ENCODE measurements at regions not wholly inside any gene's neighbourhood (a gene's known extent, or its start where the extent isn't known, plus 50 kb on each side); places are given as distances from the start of the nearest gene placed in this dataset.
"Not testable (repeated sequence)": the region's sequence is repeated elsewhere in the genome, so short reads cannot be mapped to it uniquely, and the experiment has no call there.

DNA sequence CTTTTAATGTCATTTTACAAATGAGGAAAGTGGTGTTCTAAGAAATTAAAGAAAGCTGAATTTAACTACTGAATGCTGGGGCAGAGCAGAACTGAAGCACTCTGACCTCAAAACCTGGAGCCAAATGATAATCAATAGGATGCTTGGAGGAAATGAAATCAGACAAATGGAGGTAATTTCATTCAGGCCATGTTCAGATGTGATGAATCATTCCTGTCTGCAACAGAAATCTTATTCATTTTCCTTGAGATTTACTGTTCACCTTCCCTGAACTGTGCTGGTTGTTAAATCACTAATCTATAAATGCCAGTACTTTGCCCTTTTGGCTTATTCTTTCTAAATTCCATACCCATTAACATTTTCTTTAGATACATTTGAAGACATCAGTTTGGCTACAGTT is 85.6 kb upstream of the SNX7 start:
- DNase-seq (ENCODE audit: extremely low read depth in 1 of 11, low read depth in 9 of 11, low spot score in 4 of 11) = no peak

DNA sequence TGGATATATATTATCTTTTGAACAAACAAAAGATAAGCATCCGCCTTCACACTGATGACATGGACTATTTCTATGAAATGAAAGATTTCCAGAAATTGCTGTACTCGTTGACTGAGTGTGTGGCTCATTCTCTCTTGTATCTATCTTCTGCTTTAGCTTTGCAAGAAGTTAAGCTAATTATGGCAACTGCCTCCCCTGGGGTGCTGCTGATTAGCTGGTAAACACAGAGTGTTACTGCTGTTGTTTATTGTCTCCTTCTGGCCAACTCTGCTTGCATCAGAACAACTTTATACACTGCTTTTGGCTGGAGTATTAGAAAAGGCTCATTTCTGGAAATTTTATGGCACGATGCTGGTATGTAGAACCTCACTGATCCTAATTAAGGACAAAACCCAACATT is 95.6 kb upstream of the SNX7 start:
- no peak for DNase-seq (ENCODE audit: extremely low read depth in 1 of 11, low read depth in 9 of 11, low spot score in 4 of 11)

DNA sequence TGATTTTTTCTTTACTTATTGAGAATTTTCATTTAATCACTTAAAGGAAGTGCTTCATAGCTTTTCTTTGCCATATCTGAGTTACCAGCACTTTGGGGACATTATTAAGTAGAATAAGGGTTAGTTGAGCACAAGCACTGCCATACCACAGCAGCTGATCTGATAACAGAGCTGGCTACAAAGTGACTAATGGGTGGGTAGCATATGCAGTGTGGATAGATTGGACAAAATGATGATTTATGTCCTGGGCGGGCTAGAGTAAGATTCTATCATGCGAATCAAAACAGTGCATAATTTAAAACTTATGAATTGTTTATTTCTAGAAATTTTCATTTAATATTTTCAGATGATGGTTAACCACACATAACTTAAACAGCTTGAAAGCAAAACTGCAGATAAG is 102.2 kb upstream of the SNX7 start:
- DNase-seq (ENCODE audit: extremely low read depth in 1 of 11, low read depth in 9 of 11, low spot score in 4 of 11) = no peak

DNA sequence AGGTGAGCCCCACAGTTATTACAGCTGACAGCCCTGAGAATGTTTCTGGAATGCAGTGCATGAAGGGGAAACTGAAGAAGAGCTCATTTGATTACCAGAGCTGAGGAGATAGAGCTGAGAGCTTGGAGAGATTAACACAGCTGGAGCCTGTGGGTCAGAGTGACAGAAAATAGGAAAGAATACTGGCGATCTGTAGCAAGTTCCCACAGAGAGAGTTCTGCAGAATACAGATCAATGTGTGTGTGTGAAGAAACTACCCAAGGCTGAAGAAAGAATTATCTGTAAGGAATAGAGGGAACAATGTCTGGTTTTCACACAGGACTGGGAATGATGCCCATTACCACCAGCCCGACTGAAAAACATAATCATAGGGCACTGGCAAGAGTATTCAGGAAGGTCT is 103.6 kb upstream of the SNX7 start:
- no peak for DNase-seq (ENCODE audit: extremely low read depth in 1 of 11, low read depth in 9 of 11, low spot score in 4 of 11)

DNA sequence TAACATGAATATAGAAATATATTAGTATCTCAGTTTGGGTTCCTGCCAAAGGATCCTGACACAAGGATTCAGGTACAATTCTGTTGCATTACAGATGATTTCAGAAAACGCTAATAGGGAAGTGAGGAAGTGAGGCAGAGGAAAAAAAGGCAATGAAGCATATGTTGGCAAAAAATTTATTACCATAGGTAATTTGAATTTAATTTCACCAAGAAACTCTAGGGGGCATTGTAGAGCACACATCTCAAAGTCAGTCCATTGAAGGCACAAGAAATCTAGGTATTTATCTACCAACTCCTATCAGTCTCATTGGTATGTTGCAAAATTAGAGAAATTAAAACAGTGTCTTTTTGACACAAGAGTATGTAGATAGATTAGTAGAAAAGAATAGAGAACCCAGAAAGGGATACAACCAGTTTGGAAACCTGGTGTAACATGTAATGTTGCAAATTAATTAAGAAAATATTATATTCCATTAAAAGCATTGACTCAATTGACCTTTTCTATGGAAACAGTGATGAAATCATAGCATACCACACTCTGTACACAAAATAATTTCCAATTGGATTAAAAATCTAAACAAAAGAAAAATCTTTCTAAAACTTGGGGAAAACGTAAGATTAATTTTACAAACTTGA is 104.9 kb upstream of the SNX7 start:
- DNase-seq (ENCODE audit: extremely low read depth in 1 of 11, low read depth in 9 of 11, low spot score in 4 of 11) = no peak

DNA sequence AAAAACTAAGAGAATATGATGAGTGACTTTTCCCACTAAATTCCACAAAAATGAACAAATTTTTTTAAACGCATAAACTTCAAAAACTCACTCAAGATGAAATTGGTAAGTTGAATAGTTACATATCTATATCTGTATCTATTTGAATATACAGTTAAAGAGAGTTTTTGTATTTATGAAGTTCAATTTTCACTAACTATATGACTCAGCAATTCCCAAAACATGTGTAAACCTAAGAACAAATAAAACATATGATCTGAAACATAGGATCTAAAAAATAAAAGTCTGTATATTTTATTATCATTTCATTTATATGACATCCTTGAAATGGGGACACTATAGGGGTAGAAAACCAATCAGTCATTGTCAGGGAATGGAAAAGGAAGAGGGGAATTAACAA is 105.7 kb upstream of the SNX7 start:
- no peak for DNase-seq (ENCODE audit: extremely low read depth in 1 of 11, low read depth in 9 of 11, low spot score in 4 of 11)

DNA sequence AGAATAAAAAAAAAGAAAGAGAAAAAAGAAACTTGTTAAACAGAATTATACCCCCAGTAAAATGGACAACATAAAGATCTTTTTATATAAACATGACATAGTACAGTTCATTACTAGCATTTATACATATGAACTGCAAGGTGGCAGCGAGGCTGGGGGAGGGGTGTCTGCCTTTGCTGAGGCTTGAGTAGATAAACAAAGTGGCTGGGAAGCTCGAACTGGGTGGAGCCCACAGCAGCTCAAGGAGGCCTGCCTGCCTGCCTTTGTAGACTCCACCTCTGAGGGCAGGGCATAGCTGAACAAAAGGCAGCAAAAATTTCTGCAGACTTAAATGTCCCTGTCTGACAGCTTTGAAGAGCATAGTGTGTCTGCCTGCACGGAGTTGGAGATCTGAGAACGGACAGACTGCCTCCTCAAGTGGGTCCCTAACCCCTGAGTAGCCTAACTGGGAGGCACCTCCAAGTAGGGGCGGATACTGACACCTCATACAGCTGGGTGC is 108.9 kb upstream of the SNX7 start:
- not testable (repeated sequence) for DNase-seq (ENCODE audit: extremely low read depth in 1 of 11, low read depth in 9 of 11, low spot score in 4 of 11)

DNA sequence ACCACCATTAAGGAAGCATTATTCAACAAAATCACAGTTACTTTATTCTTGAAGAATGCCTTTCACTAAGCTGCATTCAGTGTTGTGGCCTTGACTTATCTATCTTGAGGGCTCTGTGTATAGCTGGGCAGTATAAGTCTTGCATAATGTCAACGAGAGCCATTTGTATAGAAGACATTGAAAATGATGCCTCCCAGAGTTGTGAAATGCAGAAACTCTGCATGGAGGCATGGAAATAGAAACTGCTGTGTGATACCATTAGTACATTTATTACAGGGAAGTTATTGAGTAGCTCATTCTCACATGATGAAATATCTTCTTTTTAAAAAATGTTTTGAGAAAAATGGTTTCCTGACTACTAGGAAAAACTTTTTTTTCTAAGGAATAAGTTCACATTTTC is 111.4 kb upstream of the SNX7 start:
- no peak for DNase-seq (ENCODE audit: extremely low read depth in 1 of 11, low read depth in 9 of 11, low spot score in 4 of 11)

DNA sequence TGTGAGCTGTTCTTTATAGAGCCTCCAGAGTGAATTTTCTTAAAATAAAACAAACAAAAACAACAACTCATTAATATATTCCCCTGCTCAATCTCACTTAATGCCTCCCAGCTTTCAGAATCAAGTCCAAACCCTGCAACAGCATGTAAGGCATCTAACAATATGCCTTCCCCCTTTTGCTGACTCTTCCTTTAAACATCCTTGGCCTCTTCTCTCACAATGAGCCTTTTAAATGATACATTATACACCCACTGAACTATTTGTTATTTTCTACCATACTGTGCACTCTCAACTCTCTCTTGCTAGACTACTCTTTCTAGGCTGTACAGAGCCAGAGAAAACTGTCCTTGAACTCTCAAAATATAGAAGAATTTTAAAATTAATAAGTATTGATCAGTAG is 115.2 kb upstream of the SNX7 start:
- DNase-seq (ENCODE audit: extremely low read depth in 1 of 11, low read depth in 9 of 11, low spot score in 4 of 11) = no peak

DNA sequence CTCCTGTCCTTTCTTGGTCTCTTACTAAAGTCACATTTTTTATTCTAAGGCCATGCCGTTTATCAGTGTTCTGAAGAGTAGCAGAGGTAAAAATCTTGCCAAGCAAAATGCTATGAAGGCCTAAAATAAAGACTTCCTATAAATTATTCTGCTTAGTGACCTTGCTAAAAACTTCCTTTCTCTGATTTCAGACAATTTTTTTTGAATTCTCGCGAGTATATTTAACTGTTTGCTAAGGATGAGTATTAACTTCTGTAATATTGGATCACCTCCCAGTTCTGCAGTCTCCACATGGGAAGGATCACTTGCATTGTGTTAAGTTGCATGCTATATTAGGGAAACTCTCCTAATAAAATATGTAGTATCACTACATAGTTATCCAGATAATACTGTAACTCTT is 123.4 kb upstream of the SNX7 start:
- no peak for DNase-seq (ENCODE audit: extremely low read depth in 1 of 11, low read depth in 9 of 11, low spot score in 4 of 11)

DNA sequence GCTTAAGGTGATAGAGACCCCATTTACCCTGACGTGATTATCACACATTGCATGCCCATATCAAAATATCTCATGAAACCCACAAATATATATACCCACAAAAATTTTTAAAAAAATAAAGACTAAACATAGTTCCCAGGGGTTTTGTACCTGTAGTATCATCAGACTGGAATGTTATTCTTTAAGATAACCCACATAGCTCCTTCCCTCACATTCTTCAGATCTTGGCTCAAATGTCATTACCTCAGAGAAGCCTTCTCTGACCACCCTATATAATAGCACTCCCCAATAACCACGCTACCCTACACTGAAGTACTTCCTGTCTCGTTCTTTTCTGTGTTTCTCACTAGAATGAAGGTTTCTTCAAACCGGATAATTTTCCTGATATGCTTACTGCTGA is 138.3 kb upstream of the SNX7 start:
- DNase-seq (ENCODE audit: extremely low read depth in 1 of 11, low read depth in 9 of 11, low spot score in 4 of 11) = no peak

DNA sequence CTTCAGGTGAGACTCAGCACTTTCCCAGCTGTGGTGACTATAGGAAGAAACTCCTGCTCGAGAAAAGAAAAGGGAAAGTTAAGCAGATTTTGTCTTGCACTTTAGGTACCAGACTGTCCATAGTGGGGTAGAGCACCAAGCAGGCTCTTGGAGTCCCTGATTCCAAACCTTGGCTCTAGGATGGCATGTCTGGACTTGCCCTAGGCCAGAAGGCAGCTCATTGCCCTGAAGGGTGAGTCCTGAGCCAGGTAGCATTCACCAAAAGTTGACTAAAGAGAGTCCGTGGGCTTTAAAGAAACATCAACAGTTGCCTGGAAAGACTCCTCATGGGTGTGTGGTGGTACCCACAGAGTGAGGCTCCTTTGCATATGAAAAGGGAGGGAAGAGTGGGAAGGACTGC is 145.2 kb upstream of the SNX7 start:
- DNase-seq (ENCODE audit: extremely low read depth in 1 of 11, low read depth in 9 of 11, low spot score in 4 of 11) = no peak

DNA sequence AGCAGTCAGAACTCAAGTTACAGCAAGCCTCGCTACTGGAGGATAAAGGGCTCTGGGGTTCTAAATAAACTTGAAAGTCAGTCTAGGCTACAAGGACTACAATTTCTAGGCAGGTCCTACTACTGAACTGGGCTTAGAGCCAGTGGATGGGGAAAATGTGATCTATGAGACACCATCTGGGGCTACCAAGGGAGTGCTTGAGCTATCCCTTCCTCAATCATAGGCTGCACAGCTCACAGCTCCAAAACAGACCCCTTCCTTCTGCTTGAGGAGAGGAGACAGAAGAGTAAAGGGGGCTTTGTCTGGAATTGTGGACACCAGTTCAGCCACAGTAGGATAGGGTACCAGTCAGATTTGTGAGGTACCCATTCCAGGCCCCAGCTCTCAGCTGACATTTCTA is 145.8 kb upstream of the SNX7 start:
- no peak for DNase-seq (ENCODE audit: extremely low read depth in 1 of 11, low read depth in 9 of 11, low spot score in 4 of 11)

DNA sequence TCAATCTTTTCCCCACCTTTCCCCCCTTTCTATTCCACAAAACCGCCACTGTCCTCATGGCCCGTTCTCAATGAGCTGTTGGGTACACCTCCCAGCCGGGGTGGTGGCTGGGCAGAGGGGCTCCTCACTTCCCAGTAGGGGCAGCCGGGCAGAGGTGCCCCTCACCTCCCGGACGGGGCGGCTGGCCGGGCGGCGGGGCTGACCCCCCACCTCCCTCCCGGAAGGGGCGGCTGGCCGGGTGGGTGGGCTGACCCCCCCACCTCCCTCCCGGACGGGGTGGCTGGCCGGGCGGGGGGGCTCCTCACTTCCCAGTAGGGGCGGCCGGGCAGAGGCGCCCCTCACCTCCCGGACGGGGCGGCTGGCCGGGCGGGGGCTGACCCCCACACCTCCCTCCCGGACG is 149.3 kb upstream of the SNX7 start:
- not testable (repeated sequence) for DNase-seq (ENCODE audit: extremely low read depth in 1 of 11, low read depth in 9 of 11, low spot score in 4 of 11)

DNA sequence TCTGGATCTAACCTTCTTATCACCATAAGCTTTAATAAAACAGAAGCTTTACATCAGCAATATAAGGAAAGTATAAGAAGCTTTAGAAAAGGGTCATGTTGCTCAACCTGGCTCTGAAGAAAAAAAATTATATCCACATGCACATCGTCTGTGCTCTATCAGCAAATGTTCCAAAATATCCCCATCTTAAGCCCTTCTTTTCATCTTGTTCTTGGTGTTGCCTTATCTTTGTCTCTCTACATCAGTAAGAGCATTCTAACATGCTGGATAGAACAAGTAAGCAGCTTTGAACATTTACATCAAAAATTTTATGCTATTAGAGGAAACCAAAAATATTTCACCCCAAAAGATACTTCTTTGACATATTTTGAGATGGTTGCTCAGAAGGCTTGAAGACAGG is 157.8 kb upstream of the SNX7 start:
- DNase-seq (ENCODE audit: extremely low read depth in 1 of 11, low read depth in 9 of 11, low spot score in 4 of 11) = no peak

DNA sequence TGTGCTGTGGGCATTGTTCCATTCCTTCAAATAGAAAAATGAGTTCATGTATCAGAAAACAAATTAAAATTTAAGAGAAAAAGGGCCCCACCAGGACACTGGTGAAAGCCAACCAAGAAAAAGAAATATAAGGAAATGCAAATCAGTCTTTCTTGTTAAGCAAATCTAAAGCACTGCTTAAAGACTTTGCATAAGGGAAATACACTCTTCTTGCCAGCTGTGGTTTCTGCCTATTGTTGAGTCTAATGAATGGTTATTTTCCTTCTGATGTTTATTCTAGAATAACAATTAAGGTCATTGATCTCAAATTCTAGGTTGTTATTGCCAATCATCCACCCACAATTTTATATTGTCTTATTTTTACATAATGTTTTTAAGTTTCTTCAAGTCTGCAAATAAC is 158.6 kb upstream of the SNX7 start:
- DNase-seq (ENCODE audit: extremely low read depth in 1 of 11, low read depth in 9 of 11, low spot score in 4 of 11) = no peak

DNA sequence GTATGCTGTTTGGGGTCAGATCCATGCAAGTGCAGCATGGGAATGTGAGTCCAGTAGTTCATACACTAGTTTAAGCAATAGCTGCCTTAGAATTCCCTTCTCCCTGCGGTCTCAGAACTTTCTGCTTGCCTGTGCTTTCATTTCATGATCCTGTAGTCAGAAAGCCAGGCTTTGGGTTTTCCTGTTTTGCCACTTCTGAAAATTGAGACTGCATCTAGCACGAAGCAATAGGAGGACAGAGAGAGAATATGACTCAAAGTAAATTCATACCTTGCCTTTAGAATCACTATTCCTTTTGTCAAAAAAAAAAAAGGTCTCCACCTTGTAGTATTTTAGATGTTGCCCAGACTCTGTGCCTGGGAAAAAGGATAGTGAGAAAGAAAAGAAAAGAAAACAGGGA is 161.2 kb upstream of the SNX7 start:
- DNase-seq (ENCODE audit: extremely low read depth in 1 of 11, low read depth in 9 of 11, low spot score in 4 of 11) = no peak

DNA sequence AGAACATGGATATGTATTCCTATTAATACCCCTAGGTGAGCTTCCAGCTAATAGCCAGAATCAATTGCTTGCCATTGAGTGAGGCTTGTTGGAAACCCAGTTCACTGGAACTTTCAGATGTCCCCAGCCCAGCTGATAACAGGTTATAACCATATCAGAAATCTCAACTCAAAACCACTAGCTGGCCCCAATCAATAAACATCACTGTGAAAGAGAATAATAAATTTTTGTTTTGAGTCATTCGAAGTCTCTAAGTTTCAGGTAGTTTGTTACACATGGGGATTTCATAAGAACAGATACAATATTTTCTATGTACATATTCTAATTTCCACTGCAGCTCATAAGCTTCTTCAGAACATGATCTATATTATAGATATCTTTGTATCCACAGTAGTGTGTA is 162.9 kb upstream of the SNX7 start:
- no peak for DNase-seq (ENCODE audit: extremely low read depth in 1 of 11, low read depth in 9 of 11, low spot score in 4 of 11)

DNA sequence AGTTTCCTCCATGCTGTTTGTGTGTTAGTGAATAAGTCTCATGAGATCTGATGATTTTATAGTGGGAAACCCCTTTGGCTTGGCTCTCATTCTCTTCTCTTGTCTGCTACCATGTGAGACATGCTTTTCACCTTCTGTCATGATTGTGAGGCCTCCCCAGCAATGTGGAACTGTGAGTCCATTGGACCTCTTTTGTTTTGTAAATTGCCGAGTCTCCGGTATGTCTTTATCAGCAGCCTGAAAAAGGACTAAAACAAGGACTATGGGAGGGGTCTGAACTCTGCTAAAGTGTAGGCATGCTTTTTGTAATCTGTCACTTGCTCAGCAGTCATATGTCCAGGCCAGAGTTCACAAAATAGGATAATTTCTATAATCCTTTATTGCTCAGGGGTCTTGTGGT is 164.0 kb upstream of the SNX7 start:
- no peak for DNase-seq (ENCODE audit: extremely low read depth in 1 of 11, low read depth in 9 of 11, low spot score in 4 of 11)

DNA sequence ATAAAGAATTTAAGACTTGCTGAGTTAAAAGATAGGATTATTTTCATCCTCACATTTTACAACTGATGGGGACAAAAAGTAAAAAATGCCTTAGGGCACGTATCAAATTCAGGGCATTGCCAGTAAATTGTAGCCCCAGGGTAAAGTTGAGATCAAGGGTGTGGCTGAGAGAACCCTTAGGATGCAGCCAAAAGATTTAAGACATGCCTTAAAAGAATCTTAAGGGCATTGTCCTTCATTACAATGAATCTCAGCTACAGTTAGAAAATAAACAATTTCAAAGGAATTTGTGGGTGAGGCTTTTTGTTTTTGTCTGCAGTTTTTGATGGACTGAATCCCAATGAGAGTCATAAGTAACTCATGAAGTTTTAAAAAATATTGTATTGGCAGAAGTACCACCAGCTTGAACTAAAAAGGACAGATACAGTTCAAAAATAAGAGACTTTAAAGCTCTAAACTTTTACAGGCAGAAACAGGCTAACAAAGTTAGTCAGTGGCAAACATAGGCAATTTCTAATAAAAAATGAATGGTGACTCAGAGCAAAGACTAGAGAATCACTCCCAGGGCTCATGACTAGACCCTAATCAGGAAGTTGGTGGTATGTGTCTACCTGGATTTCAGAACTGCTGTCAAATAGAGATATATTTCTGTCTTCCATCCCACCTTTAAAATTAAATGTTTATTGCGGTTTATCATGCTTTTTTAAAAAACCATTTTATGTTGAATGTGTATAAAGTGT is 165.1 kb upstream of the SNX7 start:
- no peak for DNase-seq (ENCODE audit: extremely low read depth in 1 of 11, low read depth in 9 of 11, low spot score in 4 of 11)

DNA sequence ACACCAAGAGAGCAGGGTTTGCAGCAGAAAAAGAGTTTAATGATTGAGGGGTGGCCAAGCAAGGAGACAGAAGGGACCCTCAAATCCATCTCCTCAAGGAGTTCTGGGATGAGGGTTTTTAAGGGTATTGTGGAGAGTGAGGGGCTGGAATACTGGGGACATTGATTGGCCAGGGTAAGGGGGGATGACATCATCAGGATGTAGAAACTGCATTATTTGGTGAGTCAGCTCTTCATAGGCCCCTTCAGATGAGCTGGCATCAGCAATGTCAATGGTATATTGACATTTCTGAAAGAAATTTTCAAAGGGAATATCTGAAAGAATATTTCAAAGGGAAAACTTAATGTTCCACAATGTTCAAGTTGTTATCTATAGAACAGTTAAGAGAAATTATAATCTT is 168.1 kb upstream of the SNX7 start:
- DNase-seq (ENCODE audit: extremely low read depth in 1 of 11, low read depth in 9 of 11, low spot score in 4 of 11) = no peak
